ENCODE measurements at regions not wholly inside any gene's neighbourhood (a gene's known extent, or its start where the extent isn't known, plus 50 kb on each side); places are given as distances from the start of the nearest gene placed in this dataset.

DNA sequence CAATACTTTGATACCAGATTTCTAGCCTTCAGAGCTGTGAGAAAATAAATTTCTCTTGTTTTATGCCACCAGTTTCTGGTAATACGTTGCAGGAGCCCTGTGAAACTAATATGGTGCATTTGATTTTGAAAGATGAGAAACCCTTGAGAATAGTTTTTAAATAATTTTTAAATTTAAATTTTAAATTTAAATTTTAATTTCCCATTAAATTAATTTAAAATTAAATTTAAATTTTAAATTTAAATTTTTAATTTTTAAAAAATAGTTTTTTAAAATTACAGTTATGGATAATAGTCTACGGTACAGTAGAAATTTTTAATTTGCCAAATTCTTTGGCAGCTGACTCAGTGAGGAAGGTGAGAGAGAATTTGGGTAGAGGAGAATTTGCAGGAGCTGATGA lies 68.6 kb upstream of the SLC24A3 start:
- DNase-seq: no peak
- H3K27me3 Mint-ChIP-seq: no peaks in the 10 kb centered on the region
- H3K9me3 Mint-ChIP-seq: peaks cover 3% of the 10 kb centered on the region
- ChIA-PET POLR2A (no interaction called here), CTCF (no interaction called here)
- H3K4me3 Mint-ChIP-seq: no peak overlapping the region
- H3K36me3 Mint-ChIP-seq (ENCODE audit: low read depth): no peaks in the 10 kb centered on the region
- no peak for TF ChIP-seq CTCF (IDR thresholded peaks at IDR 0.05)
- intact Hi-C loops (cut with micrococcal nuclease): no loop called here
- no peak for ATAC-seq (ENCODE audit: low read depth)
- H3K4me1 Mint-ChIP-seq: no peaks in the 10 kb centered on the region
- no peak overlapping the region for H3K27ac Mint-ChIP-seq

GRCh38 chr20:19161336-19161735 lies 51.1 kb upstream of the SLC24A3 start:
- Mint-ChIP-seq H3K9me3 (peaks cover 12% of the 10 kb centered on the region), H3K27me3 (no peaks in the 10 kb centered on the region), H3K4me3 (no peak overlapping the region), H3K4me1 (no peaks in the 10 kb centered on the region), H3K27ac (no peak overlapping the region), H3K36me3 (ENCODE audit: low read depth) (no peaks in the 10 kb centered on the region)
- intact Hi-C loops (cut with micrococcal nuclease): no loop called here
- TF ChIP-seq CTCF (IDR thresholded peaks at IDR 0.05): no peak
- ChIA-PET POLR2A (no interaction called here), CTCF (no interaction called here)
- DNase-seq (no peak), ATAC-seq (ENCODE audit: low read depth) (no peak)
